GM19035 (cell line): ENCODE measurements at regions not wholly inside any gene's neighbourhood (a gene's known extent, or its start where the extent isn't known, plus 50 kb on each side); places are given as distances from the start of the nearest gene placed in this dataset.
"Not testable (repeated sequence)": the region's sequence is repeated elsewhere in the genome, so short reads cannot be mapped to it uniquely, and the experiment has no call there.

Experiments
- ATAC-seq: cut with Tn5 transposase; IDR thresholded peaks from one replicate; pipeline ENCODE4 v1.9.1; 2021; ENCODE audit not compliant: unreplicated experiment

GRCh38 chr21:39083377-39084008 is 99.8 kb downstream of the PSMG1 start:
- ATAC-seq: no peak

GRCh38 chr21:39082656-39083376 is 100.4 kb downstream of the PSMG1 start:
- ATAC-seq: no peak

- no peak for ATAC-seq
Observed at GRCh38 chr21:39080366-39080765, 102.9 kb downstream of the PSMG1 start.

GRCh38 chr21:39079617-39080016 is 103.6 kb downstream of the PSMG1 start:
- ATAC-seq: no peak

GRCh38 chr21:39078322-39079065 is 104.8 kb downstream of the PSMG1 start:
- ATAC-seq: no peak

GRCh38 chr21:39077876-39078275 is 105.4 kb downstream of the PSMG1 start:
- no peak for ATAC-seq

- no peak for ATAC-seq
Observed at GRCh38 chr21:39074508-39074907, 108.7 kb downstream of the PSMG1 start.

GRCh38 chr21:39073717-39074116 is 109.5 kb downstream of the PSMG1 start:
- ATAC-seq: no peak

GRCh38 chr21:39073063-39073462 is 110.2 kb downstream of the PSMG1 start:
- ATAC-seq: no peak

GRCh38 chr21:39072468-39072867 is 110.8 kb downstream of the PSMG1 start:
- no peak for ATAC-seq

- no peak for ATAC-seq
Observed at GRCh38 chr21:39071623-39072214, 111.5 kb downstream of the PSMG1 start.

- not testable (repeated sequence) for ATAC-seq
Observed at GRCh38 chr21:39069856-39070255, 113.4 kb downstream of the PSMG1 start.

- no peak for ATAC-seq
Observed at GRCh38 chr21:39066829-39067780, 116.1 kb downstream of the PSMG1 start.

- ATAC-seq: no peak
Observed at GRCh38 chr21:39065917-39066316, 117.3 kb downstream of the PSMG1 start.

- no peak for ATAC-seq
Observed at GRCh38 chr21:39064325-39065012, 118.8 kb downstream of the PSMG1 start.

GRCh38 chr21:39063517-39063916 is 119.7 kb downstream of the PSMG1 start:
- no peak for ATAC-seq

- no peak for ATAC-seq
Observed at GRCh38 chr21:39062196-39062595, 121.1 kb downstream of the PSMG1 start.

GRCh38 chr21:39061766-39062165 is 121.5 kb downstream of the PSMG1 start:
- no peak for ATAC-seq

- no peak for ATAC-seq
Observed at GRCh38 chr21:39060485-39061083, 122.7 kb downstream of the PSMG1 start.

- ATAC-seq: no peak
Observed at GRCh38 chr21:39057121-39057520, 126.1 kb downstream of the PSMG1 start.
